ENCODE measurements at regions not wholly inside any gene's neighbourhood (a gene's known extent, or its start where the extent isn't known, plus 50 kb on each side); places are given as distances from the start of the nearest gene placed in this dataset.
A peak's percentile ranks its signal among the peaks of the same experiment; 100 is the strongest.

GRCh38 chr13:77838271-77838670 is 80.4 kb downstream of the EDNRB start:
- DNase-seq (ENCODE audit: low spot score), result no peak

GRCh38 chr13:77836423-77836822 is 82.2 kb downstream of the EDNRB start:
- DNase-seq (ENCODE audit: low spot score), result no peak

- peak; percentile 3 for DNase-seq (ENCODE audit: low spot score)
Observed at GRCh38 chr13:77833331-77833863, 85.2 kb downstream of the EDNRB start.

- no peak for DNase-seq (ENCODE audit: low spot score)
Observed at GRCh38 chr13:77832339-77833100, 86.1 kb downstream of the EDNRB start.

GRCh38 chr13:77831866-77832265 is 86.8 kb downstream of the EDNRB start:
- no peak for DNase-seq (ENCODE audit: low spot score)

GRCh38 chr13:77829963-77830362 is 88.7 kb downstream of the EDNRB start:
- no peak for DNase-seq (ENCODE audit: low spot score)

- DNase-seq (ENCODE audit: low spot score), result no peak
Observed at GRCh38 chr13:77828799-77829198, 89.8 kb downstream of the EDNRB start.

GRCh38 chr13:77827332-77827731 is 91.3 kb downstream of the EDNRB start:
- DNase-seq (ENCODE audit: low spot score), result no peak

GRCh38 chr13:77820431-77821149 is 98.0 kb downstream of the EDNRB start:
- DNase-seq (ENCODE audit: low spot score), result no peak

- DNase-seq (ENCODE audit: low spot score), result no peak
Observed at GRCh38 chr13:77817521-77817920, 101.1 kb downstream of the EDNRB start.

- no peak for DNase-seq (ENCODE audit: low spot score)
Observed at GRCh38 chr13:77815330-77815729, 103.3 kb downstream of the EDNRB start.

All from AG08395 (cell line).